Iris pigment epithelial cell (primary cell): ENCODE measurements at regions not wholly inside any gene's neighbourhood (a gene's known extent, or its start where the extent isn't known, plus 50 kb on each side); places are given as distances from the start of the nearest gene placed in this dataset.
A peak's percentile ranks its signal among the peaks of the same experiment; 100 is the strongest.
"Not testable (repeated sequence)": the region's sequence is repeated elsewhere in the genome, so short reads cannot be mapped to it uniquely, and the experiment has no call there.

Experiments used
- DNase-seq: peaks from one replicate; pipeline ENCODE4 v3.0.0-alpha.2; 2011; ENCODE audit warnings: low read depth

- DNase-seq = peak; percentile 42
Observed at GRCh38 chr2:138272524-138273195, 228.9 kb upstream of the SPOPL start.

GRCh38 chr2:138273280-138273679 lies 228.3 kb upstream of the SPOPL start:
- not testable (repeated sequence) for DNase-seq

DNA sequence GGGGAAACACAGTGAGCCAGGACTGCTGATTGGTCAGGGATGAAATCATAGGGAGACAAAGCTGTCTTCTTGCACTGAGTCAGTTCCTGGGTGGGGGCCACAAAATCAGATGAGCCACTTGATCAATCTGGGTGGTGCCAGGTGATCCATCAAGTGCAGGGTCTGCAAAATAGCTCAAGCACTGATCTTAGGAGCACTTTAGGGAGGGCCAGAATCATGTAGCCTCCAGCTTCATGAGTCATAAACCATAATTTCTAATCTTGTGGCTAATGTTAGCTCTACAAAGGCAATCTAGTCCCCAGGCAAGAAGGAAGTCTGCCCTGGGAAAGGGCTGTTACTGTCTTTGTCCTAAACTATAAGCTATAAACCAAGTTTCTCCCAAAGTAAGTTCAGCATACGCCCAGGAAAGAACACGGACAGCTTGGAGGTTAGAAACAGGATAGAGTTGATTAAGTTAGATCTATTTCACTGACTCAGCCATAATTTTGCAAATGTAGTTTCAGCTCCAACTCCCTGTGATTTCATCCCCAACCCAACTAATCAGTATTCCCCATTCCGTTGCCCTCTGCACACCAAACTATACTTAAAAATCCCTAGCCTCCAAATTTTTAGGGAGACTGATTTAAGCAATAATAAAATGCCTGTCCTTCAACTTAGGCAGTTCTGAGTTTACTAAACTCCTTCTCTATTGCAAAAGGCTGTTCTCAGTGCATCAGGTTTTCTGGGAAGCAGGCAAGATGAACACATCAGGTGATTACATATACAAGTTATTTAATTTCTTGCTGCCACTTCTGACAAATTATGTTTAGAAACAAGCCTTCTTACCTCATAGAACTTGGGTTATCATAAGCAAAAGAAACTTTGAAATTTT lies 226.9 kb upstream of the SPOPL start:
- DNase-seq = peak; percentile 47

DNA sequence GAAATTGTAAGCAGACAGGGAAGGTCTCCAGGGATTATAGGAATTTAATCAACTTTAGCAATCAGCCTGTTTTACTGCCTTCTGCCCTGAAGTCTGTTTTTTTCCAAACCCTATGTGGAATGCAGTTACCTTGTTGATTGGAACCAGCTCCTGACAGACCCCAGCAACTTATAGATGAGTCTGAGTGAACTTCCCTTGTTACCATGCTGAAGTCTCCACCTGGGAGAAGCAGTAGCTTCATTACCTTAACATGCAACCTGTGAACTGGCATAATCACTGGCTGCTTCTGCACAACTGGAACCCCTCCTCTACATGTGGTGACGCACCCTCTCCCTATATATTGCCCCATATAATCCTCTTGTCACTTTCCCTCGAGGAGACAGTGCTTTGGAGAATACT lies 226.3 kb upstream of the SPOPL start:
- no peak for DNase-seq

DNA sequence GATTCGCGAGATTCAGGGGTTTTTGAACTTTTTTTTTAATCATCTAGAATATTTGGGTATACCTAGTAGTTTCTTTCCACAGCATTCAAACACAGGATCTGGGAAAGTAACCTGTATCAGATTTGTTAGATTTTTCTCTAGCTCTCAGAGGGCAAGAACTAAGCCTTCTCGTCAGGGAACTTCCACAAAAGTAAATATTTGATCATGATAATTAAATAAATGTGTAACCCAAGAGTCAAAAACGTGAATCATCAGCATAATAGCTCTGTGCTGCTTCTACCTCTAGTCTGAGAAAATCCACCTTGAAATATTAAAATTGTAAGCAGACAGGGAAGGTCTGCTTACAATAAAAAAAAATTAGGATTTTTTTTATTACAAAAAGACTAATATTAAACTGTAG lies 225.7 kb upstream of the SPOPL start:
- DNase-seq = peak; percentile 57

GRCh38 chr2:138276339-138276738 lies 225.2 kb upstream of the SPOPL start:
- DNase-seq = peak; percentile 11

GRCh38 chr2:138277062-138277461 lies 224.5 kb upstream of the SPOPL start:
- no peak for DNase-seq

DNA sequence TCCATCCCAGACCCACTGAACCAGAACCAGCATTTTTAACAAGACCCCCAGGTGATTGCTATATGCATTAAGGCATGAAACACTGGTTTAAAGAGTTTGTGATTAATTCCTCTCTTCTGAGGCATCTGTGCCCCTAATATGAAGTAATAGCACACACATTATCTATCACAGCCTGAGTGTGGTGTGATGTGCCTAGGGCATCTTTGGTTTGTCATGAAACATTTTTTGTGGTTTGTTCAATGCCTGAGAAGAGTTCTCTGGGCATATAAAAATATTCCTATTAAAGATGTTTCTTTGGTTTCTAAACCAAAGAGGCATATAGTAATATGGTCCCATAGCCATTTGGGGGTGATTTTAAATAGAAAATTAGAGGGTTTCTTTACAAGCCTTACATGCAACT lies 221.7 kb upstream of the SPOPL start:
- no peak for DNase-seq

DNA sequence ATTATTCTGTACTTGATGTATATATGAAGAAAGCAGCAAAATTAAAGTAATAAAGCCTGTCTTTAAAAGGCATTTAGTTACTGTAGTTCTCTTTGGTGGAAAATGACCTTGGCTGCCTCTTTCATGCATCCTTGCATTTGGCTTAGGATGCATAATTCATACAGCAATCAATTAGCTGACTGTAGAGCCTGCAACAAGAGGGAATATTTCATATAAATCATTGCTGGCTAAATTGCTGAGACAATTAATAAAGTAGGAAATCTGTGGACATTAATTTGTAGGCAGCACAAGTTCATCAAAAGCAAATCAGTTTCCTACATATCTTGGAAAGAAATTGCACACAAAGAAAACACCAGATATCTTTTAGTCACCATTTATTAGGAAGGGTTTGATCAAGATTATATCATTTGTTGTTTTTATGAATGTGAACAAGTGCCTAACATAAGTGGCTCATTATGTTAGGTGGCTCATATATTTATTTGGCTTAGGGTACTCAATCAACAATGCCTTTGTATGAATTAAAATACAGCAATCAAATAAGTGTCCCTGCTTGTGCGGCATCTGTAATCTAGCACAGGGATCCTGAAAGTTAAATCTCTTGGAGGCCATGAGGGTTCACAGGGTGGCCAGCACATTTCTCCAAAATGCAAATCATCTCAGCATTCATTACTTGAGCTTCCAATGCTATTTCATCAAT lies 220.4 kb upstream of the SPOPL start:
- no peak for DNase-seq

GRCh38 chr2:138282014-138282672 lies 219.4 kb upstream of the SPOPL start:
- DNase-seq = no peak

DNA sequence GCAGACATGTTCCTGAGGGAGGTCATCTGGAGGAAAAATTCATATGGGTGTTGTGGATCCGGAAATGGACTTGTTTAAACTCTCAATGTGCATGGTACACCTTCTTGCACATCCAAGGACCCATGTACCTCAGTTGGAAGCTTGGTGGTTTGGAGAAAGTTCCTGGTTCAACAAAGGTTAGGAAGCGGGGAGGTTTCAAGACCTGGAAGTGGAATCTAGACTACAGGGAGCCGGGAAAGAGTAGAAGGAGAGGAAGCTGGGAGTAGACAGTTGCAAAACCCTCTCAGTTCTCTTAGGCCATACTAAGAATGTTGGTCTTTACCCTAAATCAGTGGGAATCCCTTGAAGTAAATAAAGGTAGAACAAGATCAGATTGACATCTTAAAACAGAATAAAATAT lies 209.8 kb upstream of the SPOPL start:
- peak; percentile 6 for DNase-seq

DNA sequence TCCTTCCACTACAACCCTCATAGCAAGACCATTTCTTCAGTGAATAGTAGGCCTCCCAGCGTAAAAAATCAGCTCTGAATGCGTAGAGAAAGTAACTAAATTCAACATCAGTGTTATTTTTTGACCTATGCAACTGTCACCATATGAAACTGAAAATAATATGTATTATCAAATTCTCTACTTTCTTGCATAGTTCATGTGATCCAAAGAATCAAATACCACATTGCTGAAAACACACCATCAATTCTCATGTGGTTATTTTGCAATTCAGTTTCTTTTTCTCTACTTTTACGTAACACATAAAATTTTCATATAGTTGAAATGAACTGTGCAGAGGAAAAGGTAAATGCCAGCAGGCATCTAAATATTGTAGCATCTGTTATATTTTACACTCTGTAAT lies 208.5 kb upstream of the SPOPL start:
- no peak for DNase-seq

GRCh38 chr2:138293549-138293948 lies 208.0 kb upstream of the SPOPL start:
- DNase-seq = no peak

DNA sequence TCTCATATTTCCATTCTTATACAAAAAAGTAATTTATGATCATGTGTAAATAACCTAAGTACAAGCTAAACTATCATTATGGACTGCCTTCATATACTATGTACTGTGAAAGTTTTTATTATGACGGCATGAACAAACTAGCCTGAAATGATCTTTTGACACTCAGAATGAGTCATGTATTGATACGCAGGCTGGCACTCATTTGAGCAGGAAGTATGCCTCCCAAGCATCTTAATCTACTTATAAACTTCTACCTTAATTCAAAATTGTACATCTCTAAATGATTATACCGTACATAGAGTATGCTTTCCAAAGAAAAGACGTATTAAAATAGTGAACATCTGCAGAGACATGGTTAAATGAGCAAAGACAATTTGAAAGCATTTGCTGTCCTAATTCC lies 207.1 kb upstream of the SPOPL start:
- peak; percentile 15 for DNase-seq

DNA sequence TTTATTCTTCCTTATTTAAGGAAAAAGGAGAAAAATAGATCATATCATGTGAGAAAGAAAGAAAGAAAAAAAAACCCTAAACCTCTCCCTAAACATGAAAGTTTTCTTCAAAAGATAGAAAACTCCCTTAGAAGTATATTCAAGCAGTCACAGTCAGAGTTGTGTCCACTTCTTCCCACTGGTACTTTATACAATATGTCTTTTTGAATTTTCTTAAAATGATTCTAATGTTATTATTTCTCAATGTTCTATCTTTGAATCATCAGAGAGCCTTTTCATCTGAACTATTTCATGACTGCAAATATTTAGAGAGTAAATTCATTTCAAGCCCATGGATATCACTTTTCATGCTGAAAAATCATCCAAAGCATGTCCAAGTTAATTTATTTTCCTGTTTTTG lies 205.2 kb upstream of the SPOPL start:
- no peak for DNase-seq

DNA sequence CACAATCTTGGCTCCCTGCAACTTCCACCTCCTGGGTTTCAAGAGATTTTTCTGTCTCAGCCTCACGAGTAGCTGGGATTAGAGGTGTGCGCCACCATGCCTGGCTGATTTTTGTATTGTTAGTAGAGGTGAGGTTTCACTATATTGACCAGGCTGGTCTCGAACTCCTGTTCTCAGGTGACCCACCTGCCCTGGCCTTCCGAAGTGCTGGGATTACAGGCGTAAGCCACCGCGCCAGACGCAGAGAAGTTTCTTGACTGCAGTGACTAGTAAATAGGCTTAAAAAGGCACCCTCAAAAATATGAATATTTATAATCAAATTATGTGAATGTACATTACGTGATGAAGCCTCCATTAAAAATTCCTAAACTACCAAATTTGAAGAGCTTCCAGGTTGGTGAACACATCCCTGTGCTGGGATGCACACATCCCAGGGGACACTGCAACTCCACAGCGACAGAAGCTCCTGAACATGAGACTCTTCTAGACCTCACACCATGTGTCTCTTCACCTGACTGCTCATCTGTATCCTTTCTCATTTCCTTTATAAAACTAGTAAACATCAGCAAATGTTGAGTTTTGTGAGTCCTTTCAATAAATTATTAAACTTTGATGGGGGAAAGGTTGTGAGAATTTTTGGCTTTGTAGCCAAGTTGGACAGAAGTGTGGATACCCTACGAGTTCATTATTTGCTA lies 203.3 kb upstream of the SPOPL start:
- no peak for DNase-seq

- DNase-seq = no peak
Observed at GRCh38 chr2:138298900-138299299, 202.7 kb upstream of the SPOPL start.

- DNase-seq = no peak
Observed at GRCh38 chr2:138306626-138307025, 194.9 kb upstream of the SPOPL start.

GRCh38 chr2:138307099-138307498 lies 194.5 kb upstream of the SPOPL start:
- no peak for DNase-seq

DNA sequence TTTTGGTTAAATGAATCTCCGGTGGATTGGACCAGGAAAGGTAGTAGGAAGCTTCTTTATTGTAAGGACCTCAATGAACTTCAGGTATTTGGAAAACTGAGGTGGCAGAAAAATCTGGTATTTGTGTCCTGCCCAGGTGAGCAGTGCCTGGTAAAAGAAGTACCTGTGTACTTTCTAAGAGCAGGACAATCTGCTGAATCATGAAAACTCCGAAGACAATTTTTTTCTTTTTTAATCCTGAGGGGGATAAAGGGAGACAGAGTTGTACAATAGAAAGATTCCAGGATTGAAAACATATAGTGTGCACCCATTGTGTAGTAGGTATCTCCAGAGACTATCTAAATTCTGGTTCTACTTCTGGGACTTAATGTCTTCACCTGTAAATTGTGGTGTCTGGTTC lies 191.8 kb upstream of the SPOPL start:
- no peak for DNase-seq

- no peak for DNase-seq
Observed at GRCh38 chr2:138312061-138312460, 189.5 kb upstream of the SPOPL start.

DNA sequence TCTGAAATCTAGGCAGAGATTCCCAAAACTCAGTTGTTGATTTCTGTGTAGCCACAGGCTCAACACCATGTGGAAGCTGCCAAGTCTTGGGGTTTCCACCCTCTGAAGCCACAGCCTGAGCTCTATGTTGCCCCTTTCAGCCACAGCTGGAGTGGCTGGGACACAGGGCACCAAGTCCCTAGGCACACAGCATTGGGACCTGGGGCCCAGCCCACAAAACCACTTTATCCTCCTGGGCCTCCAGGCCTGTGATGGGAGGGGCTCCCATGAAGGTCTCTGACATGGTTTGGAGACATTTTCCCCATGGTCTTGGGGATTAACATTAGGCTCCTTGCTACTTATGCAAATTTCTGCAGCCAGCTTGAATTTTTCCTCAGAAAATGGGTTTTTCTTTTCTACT lies 186.0 kb upstream of the SPOPL start:
- DNase-seq = not testable (repeated sequence)
